A673 (cell line): ENCODE measurements at regions not wholly inside any gene's neighbourhood (a gene's known extent, or its start where the extent isn't known, plus 50 kb on each side); places are given as distances from the start of the nearest gene placed in this dataset.
"Not testable (repeated sequence)": the region's sequence is repeated elsewhere in the genome, so short reads cannot be mapped to it uniquely, and the experiment has no call there.

Source experiments
- BruUV-seq: library from RNA; stranded (reverse); fragments of 400-500 nt; replicated peaks from 2 replicates; lab custom pipeline; 2021; lab: Mats Ljungman, UMichigan
- CTCF ChIA-PET: fragments of 300-600 bp; sonication (Branson Sonifier 250); formaldehyde crosslinking; loops from one replicate; lab custom pipeline; 2022; ENCODE audit warnings: antibody characterized with exemption; lab: Charles Lee
- POLR2A ChIA-PET: fragments of 300-600 bp; sonication (Branson Sonifier 250); formaldehyde crosslinking; loops from one replicate; lab custom pipeline; 2022; ENCODE audit warnings: antibody characterized with exemption; ENCODE audit not compliant: low non-redundant PET; lab: Charles Lee
- DNase-seq: peaks from one replicate; pipeline ENCODE4 v3.0.0-alpha.2; 2015; ENCODE audit warnings: low spot score
- H3K27ac ChIP-seq: fragments of 200-600 bp; sonication (generic); 2 replicates; pipeline ENCODE4 v1.5.1; 2016; ENCODE audit warnings: mixed run types, low read depth, mild to moderate bottlenecking, mixed read lengths, antibody characterized with exemption, low read length; ENCODE audit not compliant: poor library complexity, severe bottlenecking
- H3K27me3 ChIP-seq: fragments of 200-600 bp; sonication (generic); replicated peaks from 2 replicates; pipeline ENCODE4 v1.6.1; 2017; ENCODE audit warnings: mixed run types, low read depth, mild to moderate bottlenecking, mixed read lengths, antibody characterized with exemption, low read length; ENCODE audit not compliant: insufficient read depth, poor library complexity
- H3K36me3 ChIP-seq: fragments of 200-600 bp; sonication (generic); 2 replicates; pipeline ENCODE4 v1.6.1; 2016; ENCODE audit warnings: mixed run types, mild to moderate bottlenecking, mixed read lengths, antibody characterized with exemption, low read length; ENCODE audit not compliant: insufficient read depth, poor library complexity, severe bottlenecking
- H3K4me1 ChIP-seq: fragments of 200-600 bp; sonication (generic); 2 replicates; pipeline ENCODE4 v1.6.1; 2017; ENCODE audit warnings: mixed run types, mild to moderate bottlenecking, mixed read lengths, antibody characterized with exemption, low read length; ENCODE audit not compliant: insufficient read depth, poor library complexity, severe bottlenecking
- H3K4me3 ChIP-seq: fragments of 200-600 bp; sonication (generic); 2 replicates; pipeline ENCODE4 v1.5.1; 2016; ENCODE audit warnings: low read depth, mixed run types, mild to moderate bottlenecking, mixed read lengths, low read length; ENCODE audit not compliant: poor library complexity, severe bottlenecking
- H3K9me3 ChIP-seq: fragments of 200-600 bp; sonication (generic); 2 replicates; pipeline ENCODE4 v1.6.1; 2016; ENCODE audit warnings: mixed run types, low read depth, mild to moderate bottlenecking, mixed read lengths, antibody characterized with exemption, low read length; ENCODE audit not compliant: poor library complexity, severe bottlenecking
- CTCF ChIP-seq: fragments of 300-800, 200-600 bp; sonication (generic); conservative IDR thresholded peaks from 2 replicates; pipeline ENCODE4 v1.5.1; 2017; ENCODE audit warnings: low read depth, mild to moderate bottlenecking, antibody characterized with exemption, low read length, moderate library complexity, mixed read lengths
- EZH2 ChIP-seq: fragments of 200-600 bp; sonication (generic); IDR thresholded peaks from 2 replicates; pipeline ENCODE4 v1.6.1; 2017; ENCODE audit warnings: borderline replicate concordance, low read depth, mild to moderate bottlenecking, mixed read lengths, antibody characterized with exemption, low read length; ENCODE audit not compliant: poor library complexity, severe bottlenecking
- intact Hi-C: fragments of 100-400 bp; cut with micrococcal nuclease; formaldehyde crosslinking; loops from one replicate; pipeline ENCODE4 v1.10.0; 2022; ENCODE audit not compliant: unreplicated experiment

GRCh38 chr1:243959998-243960397 is 91.1 kb upstream of the ZBTB18 start:
- Histone ChIP-seq H3K9me3 (no peaks in the 10 kb centered on the region), H3K4me1 (no peaks in the 10 kb centered on the region), H3K27ac (no peak overlapping the region), H3K36me3 (no peaks in the 10 kb centered on the region), H3K4me3 (no peak overlapping the region), H3K27me3 (no peaks in the 10 kb centered on the region)
- BruUV-seq: no TSS peak
- intact Hi-C loops: no loop called here
- POLR2A ChIA-PET: no interaction called here
- CTCF ChIA-PET: no interaction called here
- no peak for TF ChIP-seq EZH2
- TF ChIP-seq CTCF: no peak
- DNase-seq: no peak

DNA sequence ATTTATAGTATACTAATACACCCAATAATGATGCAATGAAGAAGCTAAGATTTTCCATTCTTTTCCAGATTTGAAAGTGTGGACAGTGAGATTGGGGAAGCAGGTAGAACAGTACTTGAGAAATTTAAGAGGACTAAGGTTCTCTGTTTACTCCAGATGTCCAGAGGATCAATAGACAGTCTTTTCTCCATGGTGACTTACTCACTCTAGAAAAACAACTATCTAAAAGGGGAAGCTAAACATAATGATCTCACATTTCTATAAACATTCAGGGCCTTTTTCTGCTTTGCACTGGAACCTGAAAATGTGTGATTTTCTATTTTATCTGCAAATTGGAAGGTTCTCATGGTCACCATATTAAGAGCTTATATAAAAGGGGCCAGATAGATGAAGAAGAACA is 93.9 kb upstream of the ZBTB18 start:
- Histone ChIP-seq H3K27ac (no peak overlapping the region), H3K27me3 (no peaks in the 10 kb centered on the region), H3K9me3 (no peaks in the 10 kb centered on the region), H3K4me1 (no peaks in the 10 kb centered on the region), H3K4me3 (no peak overlapping the region), H3K36me3 (no peaks in the 10 kb centered on the region)
- CTCF ChIA-PET: no interaction called here
- BruUV-seq: no TSS peak
- intact Hi-C loops: no loop called here
- TF ChIP-seq EZH2 (no peak), CTCF (no peak)
- no peak for DNase-seq
- POLR2A ChIA-PET: no interaction called here

DNA sequence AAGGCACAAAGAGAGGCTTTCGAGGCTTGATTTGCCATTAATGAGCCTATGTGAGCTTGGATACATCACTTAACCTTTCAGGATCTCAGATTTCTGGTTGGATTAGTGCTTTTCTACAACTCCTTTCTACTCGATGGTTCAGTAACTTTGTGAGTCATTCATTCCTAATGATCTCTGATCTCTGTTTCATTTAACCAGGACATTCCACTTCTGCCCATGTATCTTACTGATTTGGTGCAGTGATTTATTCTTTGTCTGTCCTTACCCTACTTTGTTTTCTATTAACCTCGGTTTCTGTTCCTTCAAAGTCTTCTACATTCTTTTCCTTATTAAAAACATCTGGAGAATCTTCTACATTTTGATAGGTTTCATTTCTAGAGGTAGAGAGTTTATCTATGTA is 94.6 kb upstream of the ZBTB18 start:
- Histone ChIP-seq H3K4me1 (no peaks in the 10 kb centered on the region), H3K27me3 (no peaks in the 10 kb centered on the region), H3K36me3 (no peaks in the 10 kb centered on the region), H3K9me3 (no peaks in the 10 kb centered on the region), H3K27ac (no peak overlapping the region), H3K4me3 (no peak overlapping the region)
- no TSS peak for BruUV-seq
- no peak for DNase-seq
- CTCF ChIA-PET: no interaction called here
- POLR2A ChIA-PET: no interaction called here
- intact Hi-C loops: no loop called here
- no peak for TF ChIP-seq EZH2

GRCh38 chr1:243951207-243951606 is 99.9 kb upstream of the ZBTB18 start:
- BruUV-seq, H3K9me3 ChIP-seq, CTCF ChIA-PET, DNase-seq, H3K36me3 ChIP-seq, POLR2A ChIA-PET, H3K4me1 ChIP-seq, H3K27ac ChIP-seq, H3K4me3 ChIP-seq, H3K27me3 ChIP-seq, intact Hi-C loops: not testable (repeated sequence)
